ENCODE measurements at regions not wholly inside any gene's neighbourhood (a gene's known extent, or its start where the extent isn't known, plus 50 kb on each side); places are given as distances from the start of the nearest gene placed in this dataset.
"Not testable (repeated sequence)": the region's sequence is repeated elsewhere in the genome, so short reads cannot be mapped to it uniquely, and the experiment has no call there.

DNA sequence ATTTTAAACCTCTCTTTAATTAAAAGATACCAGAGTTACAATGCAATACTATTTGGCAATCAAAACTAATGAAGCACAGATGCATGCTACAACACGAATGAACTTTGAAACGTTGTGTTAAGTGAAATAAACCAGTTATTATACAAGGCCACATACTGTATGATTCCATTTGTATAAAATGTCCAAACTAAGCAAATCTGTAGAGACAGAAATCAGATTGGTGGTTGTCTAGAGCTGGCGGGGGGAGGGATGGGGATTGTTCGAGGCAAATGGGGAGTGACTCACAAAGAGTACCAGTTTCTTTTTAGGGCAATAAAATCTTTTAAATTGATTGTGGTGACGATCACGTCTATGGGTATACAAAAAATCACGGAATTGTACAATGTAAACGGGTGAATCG, 677.0 kb downstream of the NTRK3 start:
- DNase-seq (ENCODE audit: low read depth in 2 of 2) = no peak

DNA sequence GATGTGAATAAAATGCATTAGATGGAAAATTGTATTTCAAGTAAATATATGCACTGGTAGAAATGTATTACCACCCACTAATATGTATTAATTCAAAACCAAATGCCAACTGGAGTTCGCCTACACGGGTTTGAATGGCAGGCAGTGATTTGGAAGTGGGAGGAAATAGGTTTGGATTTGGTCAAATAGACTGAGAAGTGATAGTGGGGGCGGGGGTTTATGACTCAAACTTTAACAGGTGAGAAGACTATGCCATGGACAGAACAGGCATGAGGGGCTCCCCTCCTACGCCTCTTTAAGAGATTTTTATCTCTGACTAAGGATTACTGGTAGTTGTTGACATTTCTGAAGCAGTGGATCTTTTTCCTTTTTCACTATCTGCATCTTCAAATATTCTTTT, 677.8 kb downstream of the NTRK3 start:
- DNase-seq (ENCODE audit: low read depth in 2 of 2) = no peak

DNA sequence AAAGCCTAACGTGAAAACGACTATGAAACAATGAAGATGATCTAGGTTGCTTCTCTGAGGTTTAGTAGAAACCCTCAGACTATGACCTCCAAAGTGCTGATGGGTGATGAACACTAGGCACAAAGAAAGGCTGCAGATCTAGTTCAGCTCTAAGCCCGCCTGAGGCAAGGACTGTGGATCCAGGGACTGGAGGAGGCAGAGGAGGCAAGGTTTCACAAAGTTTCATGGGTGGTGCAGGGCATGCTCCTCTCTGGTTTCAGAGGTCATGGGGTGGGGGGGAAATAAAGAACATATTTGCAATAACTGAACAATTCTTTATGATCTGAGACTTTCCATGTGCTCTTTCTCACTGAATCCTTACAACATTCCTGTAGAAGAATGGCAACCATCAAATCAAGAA, 679.2 kb downstream of the NTRK3 start:
- DNase-seq (ENCODE audit: low read depth in 2 of 2) = no peak

DNA sequence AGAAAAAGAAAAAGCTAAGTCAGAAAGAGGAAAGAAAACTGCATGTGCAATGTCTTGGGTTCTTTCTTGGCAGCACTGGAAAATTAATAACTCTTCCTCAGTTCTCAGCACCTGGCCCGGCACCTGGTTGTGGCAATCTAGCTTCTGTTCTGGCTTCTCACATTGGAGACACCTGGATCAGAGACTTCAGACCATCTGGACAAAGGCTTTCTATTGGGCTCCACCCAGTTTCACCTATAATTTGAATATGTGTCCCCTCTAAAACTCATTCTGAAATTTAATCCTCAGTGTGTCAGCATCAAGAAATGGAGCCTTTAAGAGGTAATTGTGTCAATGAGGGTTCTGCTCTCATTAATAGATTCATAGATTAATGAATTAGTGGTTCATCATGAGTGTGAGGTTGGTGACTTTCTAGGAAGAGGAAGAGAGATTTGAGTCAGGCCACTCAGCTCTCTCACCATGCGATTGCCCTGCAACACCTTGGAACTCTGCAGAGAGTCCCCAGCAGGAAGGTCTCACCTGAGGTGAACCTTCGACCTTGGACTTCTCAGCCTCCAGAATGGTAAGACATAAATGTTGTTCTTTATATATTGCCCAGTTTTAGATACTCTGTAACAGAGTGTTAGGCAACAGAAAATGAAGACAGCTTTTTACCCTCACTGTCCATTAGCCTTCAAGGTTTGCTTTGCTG, 679.9 kb downstream of the NTRK3 start:
- DNase-seq (ENCODE audit: low read depth in 2 of 2) = no peak

DNA sequence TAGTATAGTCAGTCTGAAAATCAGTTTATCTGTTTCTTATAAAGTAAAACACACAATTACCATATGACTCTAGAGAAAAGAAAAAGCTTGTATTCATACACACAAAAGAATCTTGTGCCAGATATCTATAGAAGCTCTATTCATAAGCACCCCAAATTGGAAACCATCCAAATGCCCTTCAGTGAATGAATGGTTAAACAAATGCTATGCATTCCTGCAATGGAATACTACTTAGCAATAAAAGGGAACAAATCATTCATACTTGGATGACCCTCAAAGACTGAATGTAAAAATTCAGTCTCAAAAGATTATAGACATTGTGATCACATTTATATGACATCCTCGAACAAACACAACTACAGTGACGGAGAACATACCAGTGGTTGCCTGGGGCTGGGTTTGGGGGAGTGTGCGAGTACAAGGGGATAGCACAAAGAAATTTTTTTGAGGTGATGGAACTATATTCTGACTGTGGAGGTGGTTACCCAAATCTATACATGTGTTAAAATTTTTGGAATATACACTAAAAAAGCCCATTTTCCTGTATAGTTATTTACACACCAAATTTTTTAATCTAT, 680.6 kb downstream of the NTRK3 start:
- DNase-seq (ENCODE audit: low read depth in 2 of 2) = no peak

DNA sequence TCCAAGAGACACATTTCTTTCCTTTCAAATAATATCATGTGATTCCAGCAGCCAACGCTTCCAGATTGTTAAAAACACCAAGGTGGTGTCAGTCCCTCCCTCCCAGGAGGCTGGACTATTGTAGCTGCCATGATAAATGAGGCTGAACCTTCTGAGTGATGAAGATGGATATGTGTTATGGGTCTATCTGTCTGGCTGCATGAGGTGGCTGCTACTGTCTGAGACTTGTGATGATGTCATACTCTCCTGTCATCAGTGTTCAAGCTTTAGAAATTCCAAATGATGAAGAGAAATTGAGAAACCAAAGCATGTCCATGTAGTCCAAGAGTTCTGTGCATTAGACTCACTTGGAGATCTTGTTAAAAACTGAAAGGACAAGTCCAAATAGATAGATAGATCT, 683.0 kb downstream of the NTRK3 start:
- no peak for DNase-seq (ENCODE audit: low read depth in 2 of 2)

DNA sequence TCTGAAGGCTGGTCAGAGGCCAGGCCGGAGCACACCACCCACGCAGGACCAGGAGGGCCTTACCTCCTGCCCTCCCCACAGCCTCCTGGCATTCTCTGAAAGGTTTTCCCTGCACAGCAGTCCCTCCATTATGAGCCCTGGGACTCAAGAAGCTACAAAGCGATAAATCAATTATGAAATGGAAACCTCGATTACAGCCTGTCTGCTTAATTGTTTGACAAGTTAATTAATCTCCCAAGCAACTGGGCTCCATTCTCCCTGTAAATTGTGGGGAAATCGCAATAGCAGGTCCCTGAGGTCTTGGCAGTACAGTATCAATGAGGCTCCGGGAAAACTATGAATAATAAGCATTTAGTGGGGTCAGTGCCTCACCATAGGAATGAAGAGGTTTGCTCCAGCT, 683.5 kb downstream of the NTRK3 start:
- no peak for DNase-seq (ENCODE audit: low read depth in 2 of 2)

- DNase-seq (ENCODE audit: low read depth in 2 of 2) = no peak
These were observed 684.1 kb downstream of the NTRK3 start for GRCh38 chr15:87572381-87572910.

GRCh38 chr15:87570206-87570605, 686.3 kb downstream of the NTRK3 start:
- no peak for DNase-seq (ENCODE audit: low read depth in 2 of 2)

DNA sequence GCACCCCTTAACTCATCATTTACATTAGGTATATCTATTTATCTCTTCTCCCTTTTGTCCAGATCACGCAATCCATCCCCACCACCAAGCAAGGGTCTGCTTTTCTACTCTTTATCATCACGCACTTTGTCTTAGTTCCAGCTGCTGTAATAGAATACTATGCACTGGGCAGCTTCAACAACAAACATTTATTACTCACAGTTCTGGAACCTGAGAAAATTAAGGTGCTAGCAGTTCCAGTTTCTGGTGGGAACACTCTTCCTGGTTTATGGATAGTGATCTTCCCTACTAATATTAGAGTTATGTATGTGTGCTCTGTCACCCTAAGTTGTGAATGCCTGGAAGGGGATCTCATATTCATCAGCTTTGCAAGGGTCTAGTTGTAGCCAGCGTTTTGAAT, 687.0 kb downstream of the NTRK3 start:
- DNase-seq (ENCODE audit: low read depth in 2 of 2) = no peak

- no peak for DNase-seq (ENCODE audit: low read depth in 2 of 2)
These were observed 689.0 kb downstream of the NTRK3 start for GRCh38 chr15:87567406-87568030.

- no peak for DNase-seq (ENCODE audit: low read depth in 2 of 2)
These were observed 690.3 kb downstream of the NTRK3 start for GRCh38 chr15:87566236-87566635.

- no peak for DNase-seq (ENCODE audit: low read depth in 2 of 2)
These were observed 691.9 kb downstream of the NTRK3 start for GRCh38 chr15:87564681-87565080.

DNA sequence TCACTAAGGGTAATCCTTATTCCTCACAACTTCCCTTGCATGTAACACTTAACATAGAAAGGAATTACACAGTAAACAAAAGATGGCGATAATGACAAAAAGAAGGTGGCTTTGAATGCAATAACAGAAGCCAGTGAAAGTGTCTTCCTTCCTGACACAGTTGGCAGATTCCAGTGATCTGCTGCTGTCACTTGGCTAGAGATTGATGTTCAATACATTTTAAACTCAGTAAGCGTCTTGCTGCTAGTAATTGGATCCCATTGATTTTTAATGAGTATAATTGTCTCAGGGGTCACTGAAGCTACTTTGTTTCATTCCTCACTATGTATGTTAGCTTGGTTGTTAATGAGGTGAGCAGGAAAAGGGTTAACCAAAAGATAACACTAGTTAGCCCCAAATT, 692.7 kb downstream of the NTRK3 start:
- no peak for DNase-seq (ENCODE audit: low read depth in 2 of 2)

DNA sequence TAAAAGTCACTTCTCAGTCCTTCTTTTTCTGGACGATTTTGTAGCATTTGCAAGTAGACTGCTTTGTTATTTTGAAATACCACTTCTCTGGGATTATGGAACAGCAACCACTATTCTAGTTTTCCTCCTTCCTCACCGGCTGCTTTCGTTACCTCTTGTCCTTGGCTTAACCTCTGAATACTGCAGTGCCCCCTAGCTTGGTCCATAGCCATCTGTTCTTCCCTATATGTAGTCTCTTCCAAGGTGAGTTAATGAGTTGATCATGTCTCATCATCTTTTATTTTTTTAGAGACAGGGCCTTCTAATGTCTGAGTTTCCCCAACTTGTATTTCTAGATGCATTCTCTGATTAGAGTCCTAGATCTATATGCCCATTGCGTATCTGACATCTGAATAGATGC, 694.3 kb downstream of the NTRK3 start:
- DNase-seq (ENCODE audit: low read depth in 2 of 2) = no peak

GRCh38 chr15:87561641-87562040, 694.9 kb downstream of the NTRK3 start:
- DNase-seq (ENCODE audit: low read depth in 2 of 2) = no peak

DNA sequence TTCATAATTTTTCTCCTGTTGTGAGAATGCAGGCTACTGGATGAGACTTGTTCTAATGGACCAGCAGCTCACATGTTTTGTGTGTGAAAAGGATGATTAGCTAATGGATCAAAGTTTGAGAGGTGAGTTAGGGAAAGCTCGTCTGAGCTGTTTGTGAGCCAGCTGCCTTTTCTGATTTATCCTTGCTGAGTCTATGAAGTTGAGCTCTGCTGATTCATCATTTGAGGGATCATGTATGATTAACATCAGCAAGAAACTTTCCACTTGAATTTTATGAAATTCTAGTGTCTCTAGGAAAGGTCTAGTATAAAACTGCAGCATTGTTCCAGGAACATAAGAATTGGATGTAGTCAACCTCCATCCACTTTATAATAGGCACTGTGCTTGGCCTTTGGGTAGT, 698.7 kb downstream of the NTRK3 start:
- DNase-seq (ENCODE audit: low read depth in 2 of 2) = no peak

- no peak for DNase-seq (ENCODE audit: low read depth in 2 of 2)
These were observed 699.7 kb downstream of the NTRK3 start for GRCh38 chr15:87556886-87557285.

DNA sequence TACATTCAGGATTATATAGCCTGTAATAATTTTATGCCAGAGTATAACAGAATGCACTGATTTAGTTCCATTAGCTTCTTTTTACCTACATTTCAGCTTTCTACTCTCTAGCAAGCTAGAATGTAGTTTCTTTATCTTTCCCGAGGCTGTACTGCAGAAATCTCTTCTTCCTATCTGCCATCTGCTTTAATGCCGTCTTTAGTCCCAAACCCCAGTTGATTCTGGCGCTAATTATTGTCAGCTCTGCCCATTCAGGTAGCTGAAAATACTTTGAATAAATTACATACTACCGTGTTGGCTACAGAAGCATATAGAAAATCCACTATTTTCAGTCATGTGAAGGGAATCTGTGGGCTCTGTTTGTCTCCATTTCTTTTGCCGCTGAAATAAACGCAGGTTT, 706.7 kb downstream of the NTRK3 start:
- DNase-seq (ENCODE audit: low read depth in 2 of 2) = no peak

- no peak for DNase-seq (ENCODE audit: low read depth in 2 of 2)
These were observed 707.2 kb downstream of the NTRK3 start for GRCh38 chr15:87549296-87549695.

GRCh38 chr15:87548590-87548989, 707.9 kb downstream of the NTRK3 start:
- DNase-seq (ENCODE audit: low read depth in 2 of 2) = not testable (repeated sequence)

GRCh38 chr15:87547470-87548181, 708.9 kb downstream of the NTRK3 start:
- no peak for DNase-seq (ENCODE audit: low read depth in 2 of 2)

Measured in fibroblast of skin of left biceps (primary cell).